Keratinocyte (primary cell): ENCODE measurements at regions not wholly inside any gene's neighbourhood (a gene's known extent, or its start where the extent isn't known, plus 50 kb on each side); places are given as distances from the start of the nearest gene placed in this dataset.

ENCODE experiments used
- DNase-seq: peaks from one replicate; pipeline ENCODE4 v3.0.0-alpha.2; 2011; ENCODE audit warnings: low read depth, missing footprints, low spot score
- FAIRE-seq: peaks from 2 replicates; lab custom pipeline; 2011; peaks lifted over from hg19 to GRCh38; lab: Jason Lieb, UNC
- H2AFZ ChIP-seq: 2 replicates; pipeline ENCODE4 v1.6.0; 2012; ENCODE audit warnings: low read length, control low read depth, inconsistent platforms; ENCODE audit not compliant: control insufficient read depth
- H3K27ac ChIP-seq: 2 replicates; pipeline ENCODE4 v1.5.1; 2011; ENCODE audit warnings: low read length; ENCODE audit not compliant: control insufficient read depth, insufficient read depth
- H3K27me3 ChIP-seq: 3 replicates; pipeline ENCODE4 v1.6.0; 2011; ENCODE audit warnings: low read length; ENCODE audit not compliant: control insufficient read depth, insufficient read depth; ENCODE audit errors: extremely low read depth
- H3K36me3 ChIP-seq, 2 experiments: 2 replicates in 1 of 2; 3 replicates in 1 of 2; pipeline ENCODE4 v1.5.1; 2011; ENCODE audit warnings: low read length in 2 of 2, mild to moderate bottlenecking in 1 of 2; ENCODE audit not compliant: control insufficient read depth in 2 of 2, insufficient read depth in 2 of 2; ENCODE audit errors: extremely low read depth in 1 of 2
- H3K4me1 ChIP-seq: 3 replicates; pipeline ENCODE4 v1.5.1; 2011; ENCODE audit warnings: low read length; ENCODE audit not compliant: control insufficient read depth, insufficient read depth; ENCODE audit errors: extremely low read depth
- H3K4me2 ChIP-seq: 3 replicates; pipeline ENCODE4 v1.6.0; 2011; ENCODE audit warnings: low read depth, low read length; ENCODE audit not compliant: control insufficient read depth, insufficient read depth; ENCODE audit errors: extremely low read depth
- H3K4me3 ChIP-seq, 3 experiments: fragments of 200-600 bp in 1 of 3; sonication (generic) in 1 of 3; 2 replicates in 2 of 3; 3 replicates in 1 of 3; pipeline ENCODE4 v1.5.1; 2011 to 2016; ENCODE audit warnings: low read length in 3 of 3, mild to moderate bottlenecking in 3 of 3, control low read depth in 2 of 3, inconsistent platforms in 1 of 3, low read depth in 1 of 3, mixed read lengths in 1 of 3, mixed run types in 1 of 3, moderate library complexity in 1 of 3; ENCODE audit not compliant: control insufficient read depth in 2 of 3, insufficient read depth in 2 of 3; ENCODE audit errors: extremely low read depth in 1 of 3
- H3K79me2 ChIP-seq: 2 replicates; pipeline ENCODE4 v1.6.0; 2012; ENCODE audit warnings: low read length; ENCODE audit not compliant: control insufficient read depth, insufficient read depth
- H3K9ac ChIP-seq: 3 replicates; pipeline ENCODE4 v1.6.0; 2011; ENCODE audit warnings: low read length; ENCODE audit not compliant: control insufficient read depth, insufficient read depth; ENCODE audit errors: extremely low read depth
- H3K9me1 ChIP-seq: 3 replicates; pipeline ENCODE4 v1.6.0; 2011; ENCODE audit warnings: low read length; ENCODE audit not compliant: control insufficient read depth, insufficient read depth; ENCODE audit errors: extremely low read depth
- H3K9me3 ChIP-seq: 2 replicates; pipeline ENCODE4 v1.5.1; 2012; ENCODE audit warnings: low read depth, low read length; ENCODE audit not compliant: control insufficient read depth
- H4K20me1 ChIP-seq: 3 replicates; pipeline ENCODE4 v1.6.0; 2011; ENCODE audit warnings: low read length; ENCODE audit not compliant: control insufficient read depth, insufficient read depth; ENCODE audit errors: extremely low read depth
- CTCF ChIP-seq, 3 experiments: IDR thresholded peaks in 1 of 3; conservative IDR thresholded peaks in 1 of 3; optimal IDR thresholded peaks in 1 of 3; 2 replicates in 2 of 3; 3 replicates in 1 of 3; pipeline versions ENCODE3 to v1.5.1; 2011; ENCODE audit warnings: low read length in 3 of 3, mild to moderate bottlenecking in 3 of 3, moderate library complexity in 2 of 3, control low read depth in 1 of 3, inconsistent platforms in 1 of 3; ENCODE audit not compliant: insufficient read depth in 2 of 3; ENCODE audit errors: extremely low read depth in 1 of 3
- EZH2 ChIP-seq: IDR thresholded peaks from one replicate; pipeline ENCODE4 v1.6.1; 2012; ENCODE audit warnings: inconsistent platforms, mild to moderate bottlenecking, low read length, moderate library complexity
- dilution Hi-C: fragments of 300-500 bp; cut with MboI; formaldehyde crosslinking; loops from one replicate; pipeline ENCODE4 v1.7.0; 2020; ENCODE audit warnings: low sequenced_read_pairs; ENCODE audit not compliant: extremely low pct_ligation_motif_present

DNA sequence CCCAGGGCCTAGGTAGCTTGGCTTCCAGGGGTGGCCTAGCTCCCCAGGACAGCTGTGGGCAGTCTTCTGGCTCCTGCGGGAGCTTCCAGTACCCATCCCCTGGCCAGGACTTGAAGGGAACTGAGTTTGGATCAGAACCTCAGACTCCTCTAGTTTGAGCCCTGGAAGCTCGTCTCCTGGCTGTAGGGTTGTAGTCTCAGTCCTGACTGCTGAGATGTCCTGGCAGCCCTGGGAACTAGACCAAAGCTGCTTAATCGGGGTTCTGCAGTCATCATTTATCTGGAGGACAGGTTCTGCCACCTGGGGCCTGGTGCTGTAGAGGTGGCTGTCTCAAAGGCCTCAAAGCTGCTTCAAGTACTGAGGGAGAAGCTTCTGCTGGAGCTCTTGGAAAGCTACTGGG, 163.7 kb downstream of the WSCD1 start:
- no peak for DNase-seq
- no peaks in the 10 kb centered on the region for H3K9me3 ChIP-seq
- dilution Hi-C loops, result no loop called here
- H3K4me3 ChIP-seq, result no peak overlapping the region
- no peaks in the 10 kb centered on the region for H3K9me1 ChIP-seq
- no peak overlapping the region for H3K4me2 ChIP-seq
- TF ChIP-seq CTCF (optimal IDR thresholded peaks at IDR 0.05 in 1 of 3, IDR thresholded peaks at IDR 0.05 in 1 of 3, conservative IDR thresholded peaks at IDR 0.05 in 1 of 3; ENCODE audit: extremely low read depth in 1 of 3, insufficient read depth in 2 of 3, low read length in 3 of 3) (no peak), EZH2 (no peak)
- no peaks in the 10 kb centered on the region for H4K20me1 ChIP-seq
- H2AFZ ChIP-seq, result no peak overlapping the region
- H3K27me3 ChIP-seq, result peaks cover 61% of the 10 kb centered on the region
- no peaks in the 10 kb centered on the region for H3K79me2 ChIP-seq
- H3K36me3 ChIP-seq, result no peaks in the 10 kb centered on the region
- no peak overlapping the region for H3K27ac ChIP-seq
- H3K9ac ChIP-seq, result no peak overlapping the region
- peaks cover 14% of the 10 kb centered on the region for H3K4me1 ChIP-seq
- FAIRE-seq, result no peak

DNA sequence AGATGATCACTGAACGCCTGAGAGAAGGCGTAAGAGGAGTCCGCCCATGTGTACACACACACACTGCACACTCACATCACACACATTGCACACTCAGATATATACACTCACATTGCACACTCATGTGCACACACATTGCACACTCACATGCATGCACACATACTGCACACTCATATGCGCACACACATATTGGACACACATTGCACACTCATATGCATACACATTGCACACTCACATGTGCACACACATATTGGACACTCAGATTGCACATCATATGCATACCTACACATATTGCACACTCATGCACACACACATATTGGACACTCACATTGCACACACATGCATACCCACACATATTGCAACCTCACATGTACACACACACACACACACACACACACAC, 163.2 kb downstream of the WSCD1 start:
- Histone ChIP-seq H3K27me3 (peaks cover 61% of the 10 kb centered on the region), H3K9ac (no peak overlapping the region), H3K36me3 (no peaks in the 10 kb centered on the region), H3K9me1 (no peaks in the 10 kb centered on the region), H3K4me1 (peaks cover 14% of the 10 kb centered on the region), H2AFZ (no peak overlapping the region), H3K79me2 (no peaks in the 10 kb centered on the region), H3K27ac (no peak overlapping the region), H3K4me3 (no peak overlapping the region), H3K4me2 (no peak overlapping the region), H4K20me1 (no peaks in the 10 kb centered on the region), H3K9me3 (no peaks in the 10 kb centered on the region)
- no peak for DNase-seq
- dilution Hi-C loops, result no loop called here
- FAIRE-seq, result no peak
- TF ChIP-seq EZH2 (no peak), CTCF (optimal IDR thresholded peaks at IDR 0.05 in 1 of 3, IDR thresholded peaks at IDR 0.05 in 1 of 3, conservative IDR thresholded peaks at IDR 0.05 in 1 of 3; ENCODE audit: extremely low read depth in 1 of 3, insufficient read depth in 2 of 3, low read length in 3 of 3) (no peak)
